ENCODE measurements at regions not wholly inside any gene's neighbourhood (a gene's known extent, or its start where the extent isn't known, plus 50 kb on each side); places are given as distances from the start of the nearest gene placed in this dataset.
"Not testable (repeated sequence)": the region's sequence is repeated elsewhere in the genome, so short reads cannot be mapped to it uniquely, and the experiment has no call there.

- no peak for TF ChIP-seq CTCF (IDR thresholded peaks at IDR 0.05; ENCODE audit: borderline replicate concordance, control extremely low read depth, extremely low read depth, insufficient read depth, missing control alignments)
- in situ Hi-C loops (cut with MboI; ENCODE audit: low sequenced_read_pairs, unreplicated experiment) = no loop called here
- no peak for DNase-seq (ENCODE audit: low spot score)
These were observed 650.0 kb upstream of the STXBP6 start for GRCh38 chr14:25699981-25700380.

GRCh38 chr14:25698111-25698510 lies 648.2 kb upstream of the STXBP6 start:
- DNase-seq (ENCODE audit: low spot score) = no peak
- in situ Hi-C loops (cut with MboI; ENCODE audit: low sequenced_read_pairs, unreplicated experiment) = no loop called here
- TF ChIP-seq CTCF (IDR thresholded peaks at IDR 0.05; ENCODE audit: borderline replicate concordance, control extremely low read depth, extremely low read depth, insufficient read depth, missing control alignments) = no peak

- TF ChIP-seq CTCF (IDR thresholded peaks at IDR 0.05; ENCODE audit: borderline replicate concordance, control extremely low read depth, extremely low read depth, insufficient read depth, missing control alignments) = no peak
- in situ Hi-C loops (cut with MboI; ENCODE audit: low sequenced_read_pairs, unreplicated experiment) = no loop called here
These were observed 646.2 kb upstream of the STXBP6 start for GRCh38 chr14:25696176-25696575.

GRCh38 chr14:25685004-25685403 lies 635.1 kb upstream of the STXBP6 start:
- in situ Hi-C loops (cut with MboI; ENCODE audit: low sequenced_read_pairs, unreplicated experiment) = no loop called here
- DNase-seq (ENCODE audit: low spot score) = no peak
- TF ChIP-seq CTCF (IDR thresholded peaks at IDR 0.05; ENCODE audit: borderline replicate concordance, control extremely low read depth, extremely low read depth, insufficient read depth, missing control alignments) = no peak

More at GRCh38 chr14:25696176-25696575, 646.2 kb upstream of the STXBP6 start:
- no peak for DNase-seq (ENCODE audit: low spot score)

GRCh38 chr14:25680934-25681333 lies 631.0 kb upstream of the STXBP6 start:
- in situ Hi-C loops (cut with MboI; ENCODE audit: low sequenced_read_pairs, unreplicated experiment) = no loop called here
- no peak for TF ChIP-seq CTCF (IDR thresholded peaks at IDR 0.05; ENCODE audit: borderline replicate concordance, control extremely low read depth, extremely low read depth, insufficient read depth, missing control alignments)
- DNase-seq (ENCODE audit: low spot score) = no peak

GRCh38 chr14:25680511-25680910 lies 630.6 kb upstream of the STXBP6 start:
- in situ Hi-C loops (cut with MboI; ENCODE audit: low sequenced_read_pairs, unreplicated experiment) = not testable (repeated sequence)

GRCh38 chr14:25677111-25677510 lies 627.2 kb upstream of the STXBP6 start:
- in situ Hi-C loops (cut with MboI; ENCODE audit: low sequenced_read_pairs, unreplicated experiment) = no loop called here
- TF ChIP-seq CTCF (IDR thresholded peaks at IDR 0.05; ENCODE audit: borderline replicate concordance, control extremely low read depth, extremely low read depth, insufficient read depth, missing control alignments) = no peak
- no peak for DNase-seq (ENCODE audit: low spot score)

More at GRCh38 chr14:25680511-25680910, 630.6 kb upstream of the STXBP6 start:
- not testable (repeated sequence) for DNase-seq (ENCODE audit: low spot score)
